Left ventricle myocardium inferior (tissue), 1 donor: ENCODE measurements at regions not wholly inside any gene's neighbourhood (a gene's known extent, or its start where the extent isn't known, plus 50 kb on each side); places are given as distances from the start of the nearest gene placed in this dataset.

Experiments
- DNase-seq: peaks from one replicate; pipeline ENCODE4 v3.0.0-alpha.2; 2020
- H3K27ac ChIP-seq: fragments of 200-600 bp; replicated peaks from 2 replicates; pipeline ENCODE4 v1.8.0; 2021
- H3K27me3 ChIP-seq: fragments of 200-600 bp; 2 replicates; pipeline ENCODE4 v1.8.0; 2021; ENCODE audit warnings: low read depth
- H3K36me3 ChIP-seq: fragments of 200-600 bp; 2 replicates; pipeline ENCODE4 v1.8.0; 2021
- H3K4me1 ChIP-seq: fragments of 200-600 bp; 2 replicates; pipeline ENCODE4 v1.8.0; 2021
- H3K4me3 ChIP-seq: fragments of 200-600 bp; 2 replicates; pipeline ENCODE4 v1.8.0; 2021; ENCODE audit warnings: mild to moderate bottlenecking, moderate library complexity
- H3K9me3 ChIP-seq: fragments of 200-600 bp; replicated peaks from 2 replicates; pipeline ENCODE4 v1.8.0; 2021
- intact Hi-C: fragments of 100-400 bp; cut with micrococcal nuclease; formaldehyde crosslinking; loops from one replicate; pipeline ENCODE4 v1.11.0; 2022
- TF ChIP-seq, protein P1 (sequence below): fragments of 200-600 bp; IDR thresholded peaks from 2 replicates; pipeline ENCODE4 v1.8.0; 2021; ENCODE audit warnings: antibody characterized with exemption, mild to moderate bottlenecking, borderline replicate concordance
- donor health status: DM: no; HTN: yes; CAD: no; lungs with severe emphysema.

DNA sequence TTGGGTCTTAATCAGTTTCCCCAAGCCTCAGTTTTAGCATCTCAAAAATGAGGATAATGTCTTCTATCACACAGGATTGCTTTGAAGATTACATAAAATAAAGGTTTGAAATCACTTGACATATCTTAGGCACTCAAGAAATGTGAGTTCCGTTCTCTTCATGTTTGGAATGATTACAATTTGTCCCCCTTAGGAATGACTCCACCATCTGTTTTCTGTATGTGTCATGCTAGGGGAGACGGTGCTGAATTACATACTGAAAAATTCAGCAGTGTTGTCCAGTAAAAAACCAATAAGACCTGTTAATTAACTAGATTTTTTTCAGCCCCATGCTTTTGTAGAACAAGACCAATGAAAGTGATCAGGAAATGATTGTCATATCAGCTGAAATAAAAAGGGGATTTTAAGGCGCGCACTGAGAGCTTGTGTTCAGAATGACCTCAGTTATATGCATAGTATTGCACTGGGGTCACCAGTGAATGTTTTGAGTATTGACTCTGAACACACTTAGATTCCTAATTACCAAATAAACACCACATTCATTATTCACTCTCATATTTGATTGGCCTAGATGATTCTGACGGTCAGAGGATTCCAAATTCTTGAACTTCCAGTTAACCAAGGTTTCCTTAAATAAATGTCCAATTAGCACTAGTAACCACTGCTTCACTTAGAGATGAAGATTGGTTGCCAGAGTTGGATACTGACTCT, 114.5 kb upstream of the KCNK2 start:
- Histone ChIP-seq H3K4me3 (no peak overlapping the region), H3K4me1 (no peaks in the 10 kb centered on the region), H3K27me3 (no peaks in the 10 kb centered on the region), H3K9me3 (no peaks in the 10 kb centered on the region), H3K36me3 (no peaks in the 10 kb centered on the region), H3K27ac (no peak overlapping the region)
- DNase-seq = no peak
- intact Hi-C loops = no loop called here
- TF ChIP-seq, protein P1, sequence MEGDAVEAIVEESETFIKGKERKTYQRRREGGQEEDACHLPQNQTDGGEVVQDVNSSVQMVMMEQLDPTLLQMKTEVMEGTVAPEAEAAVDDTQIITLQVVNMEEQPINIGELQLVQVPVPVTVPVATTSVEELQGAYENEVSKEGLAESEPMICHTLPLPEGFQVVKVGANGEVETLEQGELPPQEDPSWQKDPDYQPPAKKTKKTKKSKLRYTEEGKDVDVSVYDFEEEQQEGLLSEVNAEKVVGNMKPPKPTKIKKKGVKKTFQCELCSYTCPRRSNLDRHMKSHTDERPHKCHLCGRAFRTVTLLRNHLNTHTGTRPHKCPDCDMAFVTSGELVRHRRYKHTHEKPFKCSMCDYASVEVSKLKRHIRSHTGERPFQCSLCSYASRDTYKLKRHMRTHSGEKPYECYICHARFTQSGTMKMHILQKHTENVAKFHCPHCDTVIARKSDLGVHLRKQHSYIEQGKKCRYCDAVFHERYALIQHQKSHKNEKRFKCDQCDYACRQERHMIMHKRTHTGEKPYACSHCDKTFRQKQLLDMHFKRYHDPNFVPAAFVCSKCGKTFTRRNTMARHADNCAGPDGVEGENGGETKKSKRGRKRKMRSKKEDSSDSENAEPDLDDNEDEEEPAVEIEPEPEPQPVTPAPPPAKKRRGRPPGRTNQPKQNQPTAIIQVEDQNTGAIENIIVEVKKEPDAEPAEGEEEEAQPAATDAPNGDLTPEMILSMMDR = no peak

DNA sequence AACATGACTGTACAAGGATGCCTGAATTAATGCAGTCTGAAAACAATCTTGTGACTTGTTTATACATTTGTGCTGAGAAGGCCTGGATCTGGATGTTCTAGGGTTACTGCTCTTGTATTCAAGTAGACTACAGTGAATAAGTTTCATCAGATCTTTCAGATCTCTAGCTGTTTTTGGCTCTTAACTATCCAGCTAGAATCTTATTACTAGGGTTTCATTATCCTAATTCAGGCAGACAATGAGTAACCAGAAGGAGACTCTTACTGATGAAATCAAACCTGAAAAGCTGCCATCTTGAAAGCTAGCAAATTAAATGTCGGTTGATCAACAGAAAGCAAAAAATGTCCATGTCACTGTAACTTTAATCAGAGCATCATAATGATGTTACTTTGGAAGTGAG, 112.5 kb upstream of the KCNK2 start:
- Histone ChIP-seq H3K27me3 (no peaks in the 10 kb centered on the region), H3K4me1 (no peaks in the 10 kb centered on the region), H3K36me3 (no peaks in the 10 kb centered on the region), H3K9me3 (no peaks in the 10 kb centered on the region), H3K27ac (no peak overlapping the region), H3K4me3 (no peak overlapping the region)
- intact Hi-C loops = no loop called here
- DNase-seq = no peak
- TF ChIP-seq, protein P1 = no peak

DNA sequence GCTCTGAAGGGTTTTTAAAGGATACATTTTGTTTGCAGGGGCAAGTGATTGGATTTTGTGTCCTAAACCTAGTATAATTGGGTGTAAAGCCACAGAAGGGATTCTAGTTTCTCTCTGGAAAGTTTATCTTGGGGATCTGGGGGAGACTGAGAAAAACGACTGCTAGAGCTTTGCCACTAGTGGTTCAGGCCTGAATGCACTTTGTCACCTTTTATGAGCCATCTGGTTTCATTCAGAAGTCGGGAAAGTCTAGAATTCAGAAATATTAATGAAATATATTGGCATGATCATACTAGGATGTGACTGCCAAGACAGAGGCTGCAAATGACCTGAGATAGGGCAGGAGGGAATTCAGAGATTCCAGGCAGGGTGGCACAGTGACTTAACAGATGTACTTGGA, 111.5 kb upstream of the KCNK2 start:
- Histone ChIP-seq H3K4me3 (no peak overlapping the region), H3K4me1 (no peaks in the 10 kb centered on the region), H3K27me3 (no peaks in the 10 kb centered on the region), H3K27ac (no peak overlapping the region), H3K36me3 (no peaks in the 10 kb centered on the region), H3K9me3 (no peaks in the 10 kb centered on the region)
- TF ChIP-seq, protein P1 = no peak
- intact Hi-C loops = no loop called here
- DNase-seq = no peak

DNA sequence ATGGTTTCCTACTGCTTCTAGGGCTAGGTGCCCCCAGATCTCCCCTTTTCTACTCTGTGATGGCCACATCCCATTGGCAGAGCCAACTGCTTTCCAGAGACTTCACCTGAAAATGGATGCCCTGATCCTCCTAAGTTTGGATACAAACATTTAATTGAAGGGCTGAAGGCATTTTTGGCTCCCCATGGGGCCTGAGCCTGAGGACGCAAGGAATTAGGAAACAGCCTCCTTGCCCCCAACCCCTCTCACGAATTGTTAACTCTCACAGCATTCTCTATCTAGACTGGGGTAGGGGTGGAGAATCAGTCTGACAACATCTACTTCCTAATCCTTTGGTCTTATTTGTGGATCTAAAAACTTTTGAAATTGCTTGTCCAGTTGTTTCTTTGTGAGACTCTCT, 108.5 kb upstream of the KCNK2 start:
- H3K27ac ChIP-seq = no peak overlapping the region
- no peaks in the 10 kb centered on the region for H3K4me1 ChIP-seq
- no peaks in the 10 kb centered on the region for H3K27me3 ChIP-seq
- no peak for DNase-seq
- H3K36me3 ChIP-seq = no peaks in the 10 kb centered on the region
- intact Hi-C loops = no loop called here
- TF ChIP-seq, protein P1 = no peak
- no peaks in the 10 kb centered on the region for H3K9me3 ChIP-seq
- no peak overlapping the region for H3K4me3 ChIP-seq

DNA sequence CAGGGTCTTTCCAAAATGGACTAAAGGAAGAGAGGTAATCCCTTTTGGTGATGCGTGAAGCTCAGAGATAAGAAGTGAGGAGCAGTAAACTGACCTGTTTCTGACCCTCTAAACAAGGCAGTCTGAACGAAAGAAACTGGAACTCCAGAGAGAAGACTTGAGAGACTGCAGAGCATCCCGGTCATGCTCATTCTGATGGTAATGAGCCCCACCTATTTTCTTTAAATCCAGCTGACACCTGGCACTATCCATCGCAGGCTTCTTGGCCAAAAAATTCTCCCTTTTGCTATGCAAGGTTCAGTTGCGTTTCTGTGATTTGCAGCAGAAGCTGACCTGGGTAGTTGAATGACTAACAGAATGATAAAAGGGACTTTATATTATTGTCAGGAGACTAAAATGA, 105.9 kb upstream of the KCNK2 start:
- no peaks in the 10 kb centered on the region for H3K9me3 ChIP-seq
- H3K4me1 ChIP-seq = no peaks in the 10 kb centered on the region
- intact Hi-C loops = no loop called here
- no peak for DNase-seq
- no peaks in the 10 kb centered on the region for H3K27me3 ChIP-seq
- TF ChIP-seq, protein P1 = no peak
- H3K36me3 ChIP-seq = no peaks in the 10 kb centered on the region
- no peak overlapping the region for H3K27ac ChIP-seq
- H3K4me3 ChIP-seq = no peak overlapping the region

DNA sequence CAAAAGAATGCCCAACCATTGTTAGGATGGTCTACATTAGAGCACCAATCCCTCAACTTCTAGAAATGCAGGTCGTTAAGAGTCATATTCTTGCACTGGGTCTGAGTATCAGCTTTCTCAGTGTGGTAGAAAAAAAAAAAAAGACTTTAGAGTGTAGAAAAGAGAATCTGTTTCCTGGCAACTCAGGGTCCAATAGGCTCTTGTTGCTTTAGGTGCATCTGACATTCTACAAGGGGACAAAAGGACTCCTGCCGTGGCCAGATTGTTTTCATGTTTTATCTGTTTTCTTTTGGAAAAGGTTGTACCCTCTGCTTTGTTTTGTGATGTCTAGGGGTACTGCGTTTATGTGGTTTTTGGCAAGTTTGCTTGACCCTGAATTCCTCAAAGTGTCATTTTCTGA, 105.4 kb upstream of the KCNK2 start:
- H3K9me3 ChIP-seq = no peaks in the 10 kb centered on the region

More for the DNA sequence above, 105.4 kb upstream of the KCNK2 start:
- Histone ChIP-seq H3K4me3 (no peak overlapping the region), H3K27me3 (no peaks in the 10 kb centered on the region), H3K4me1 (no peaks in the 10 kb centered on the region), H3K27ac (no peak overlapping the region), H3K36me3 (no peaks in the 10 kb centered on the region)
- TF ChIP-seq, protein P1 = no peak
- no peak for DNase-seq
- intact Hi-C loops = no loop called here
